ENCODE measurements at regions not wholly inside any gene's neighbourhood (a gene's known extent, or its start where the extent isn't known, plus 50 kb on each side); places are given as distances from the start of the nearest gene placed in this dataset.

DNA sequence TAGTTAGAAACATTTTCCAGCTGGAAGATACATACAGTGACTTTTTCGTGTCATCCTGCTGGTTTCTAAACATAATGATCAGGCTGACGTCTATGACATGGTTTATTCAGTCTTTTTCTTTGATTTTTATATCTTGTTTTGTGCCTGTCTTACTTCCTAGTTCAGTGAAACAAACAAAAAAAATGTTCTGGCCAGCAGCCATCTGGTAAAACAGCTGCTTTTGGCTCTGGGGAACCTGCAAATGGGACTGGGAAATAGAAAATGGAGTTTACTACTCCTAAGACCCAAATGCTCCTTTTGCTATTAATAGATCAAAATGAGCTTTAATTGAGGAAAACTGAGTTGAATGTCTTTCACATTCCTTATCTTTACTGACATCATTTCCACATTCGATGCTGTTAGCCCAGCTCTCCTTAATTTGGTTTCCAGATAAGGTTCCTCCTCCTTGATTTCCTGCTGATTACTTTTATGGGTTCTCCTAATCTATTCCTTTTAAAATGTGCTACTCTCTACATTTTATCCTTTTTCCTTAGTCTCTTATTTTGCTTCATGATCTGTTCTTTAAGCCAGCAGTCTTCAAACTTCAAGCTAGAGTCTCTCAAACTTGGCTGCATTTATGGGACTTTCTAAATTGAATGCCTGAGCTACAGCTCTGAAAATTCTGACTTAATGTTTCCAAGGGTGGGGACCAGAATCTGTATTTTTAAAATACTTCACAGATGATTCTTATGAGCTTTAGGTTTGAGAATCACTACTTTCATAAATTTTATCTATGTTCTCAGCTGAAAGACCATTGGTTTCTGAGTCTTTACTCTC, 499.5 kb downstream of the ANKRD50 start:
- Histone ChIP-seq H3K27ac (ENCODE audit: low read depth, low read length) (no peak overlapping the region), H3K4me1 (ENCODE audit: control insufficient read depth, insufficient read depth, low read length) (peaks cover 5% of the 10 kb centered on the region), H3K27me3 (ENCODE audit: control insufficient read depth, insufficient read depth, low read length) (no peaks in the 10 kb centered on the region), H3K9ac (ENCODE audit: low read length) (no peak overlapping the region), H3K36me3 (ENCODE audit: control insufficient read depth, insufficient read depth, low read length) (no peaks in the 10 kb centered on the region), H3K4me3 (ENCODE audit: low read length) (no peak overlapping the region)

DNA sequence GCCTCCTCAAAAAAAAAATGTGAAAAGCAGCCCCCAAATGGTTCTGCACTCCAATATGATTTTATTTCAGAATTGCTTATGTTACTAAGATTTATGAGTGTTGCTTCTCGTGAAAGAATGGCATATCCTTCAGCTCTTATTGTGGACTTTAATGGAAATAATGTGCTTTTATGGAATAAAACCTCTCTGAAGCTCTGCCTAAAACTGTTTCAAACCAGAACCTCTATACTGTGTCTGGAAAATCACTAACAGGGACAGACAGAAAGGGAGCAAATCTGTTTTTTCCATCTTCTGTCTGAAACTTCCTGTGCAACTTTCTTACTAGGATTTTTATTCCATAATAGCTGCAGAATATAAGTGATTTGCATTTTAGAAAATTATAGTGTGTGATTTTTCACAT, 493.1 kb downstream of the ANKRD50 start:
- Histone ChIP-seq H3K4me1 (ENCODE audit: control insufficient read depth, insufficient read depth, low read length) (no peaks in the 10 kb centered on the region), H3K27ac (ENCODE audit: low read depth, low read length) (no peak overlapping the region), H3K27me3 (ENCODE audit: control insufficient read depth, insufficient read depth, low read length) (no peaks in the 10 kb centered on the region), H3K9ac (ENCODE audit: low read length) (no peak overlapping the region), H3K4me3 (ENCODE audit: low read length) (no peak overlapping the region), H3K36me3 (ENCODE audit: control insufficient read depth, insufficient read depth, low read length) (no peaks in the 10 kb centered on the region)

DNA sequence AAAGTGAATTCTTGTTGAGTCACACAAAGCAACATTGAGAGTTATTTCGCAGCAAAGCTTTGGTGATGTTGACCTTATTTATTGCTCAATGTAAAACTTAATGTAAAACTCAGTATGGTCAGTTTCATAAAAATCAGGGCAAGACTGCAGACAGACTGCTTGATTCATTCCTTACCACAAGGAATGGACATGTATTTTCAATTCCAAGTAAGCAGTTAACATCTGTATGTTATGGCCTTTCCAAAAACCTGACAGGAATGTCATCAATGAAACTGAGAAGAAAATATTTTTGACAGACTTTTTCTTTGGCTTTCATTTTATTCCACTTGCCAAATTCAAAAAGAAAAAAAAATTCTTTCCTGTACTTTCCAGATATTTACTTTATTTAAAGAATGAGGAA, 488.3 kb downstream of the ANKRD50 start:
- Histone ChIP-seq H3K9ac (ENCODE audit: low read length) (no peak overlapping the region), H3K4me1 (ENCODE audit: control insufficient read depth, insufficient read depth, low read length) (no peaks in the 10 kb centered on the region), H3K36me3 (ENCODE audit: control insufficient read depth, insufficient read depth, low read length) (no peaks in the 10 kb centered on the region), H3K27ac (ENCODE audit: low read depth, low read length) (no peak overlapping the region), H3K4me3 (ENCODE audit: low read length) (no peak overlapping the region), H3K27me3 (ENCODE audit: control insufficient read depth, insufficient read depth, low read length) (no peaks in the 10 kb centered on the region)

DNA sequence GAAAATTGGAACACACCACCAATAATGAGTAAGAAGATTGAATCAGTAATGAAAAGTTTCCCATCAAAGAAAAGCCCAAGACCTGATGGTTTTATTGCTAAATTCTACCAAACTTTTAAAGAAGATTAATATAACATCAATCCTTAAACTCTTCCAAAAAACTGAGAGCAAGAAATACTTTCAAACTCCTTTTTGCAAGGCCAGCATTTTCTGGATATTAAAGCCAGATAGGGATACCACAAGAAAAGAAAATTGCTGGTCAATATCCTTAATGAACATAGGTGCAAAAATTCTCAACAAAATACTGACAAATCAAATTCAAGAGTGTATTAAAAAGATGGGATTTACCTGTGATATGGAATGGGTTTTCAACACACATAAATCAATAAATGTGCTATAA, 484.6 kb downstream of the ANKRD50 start:
- no peak overlapping the region for H3K9ac ChIP-seq (ENCODE audit: low read length)
- H3K4me1 ChIP-seq (ENCODE audit: control insufficient read depth, insufficient read depth, low read length) = no peaks in the 10 kb centered on the region

DNA sequence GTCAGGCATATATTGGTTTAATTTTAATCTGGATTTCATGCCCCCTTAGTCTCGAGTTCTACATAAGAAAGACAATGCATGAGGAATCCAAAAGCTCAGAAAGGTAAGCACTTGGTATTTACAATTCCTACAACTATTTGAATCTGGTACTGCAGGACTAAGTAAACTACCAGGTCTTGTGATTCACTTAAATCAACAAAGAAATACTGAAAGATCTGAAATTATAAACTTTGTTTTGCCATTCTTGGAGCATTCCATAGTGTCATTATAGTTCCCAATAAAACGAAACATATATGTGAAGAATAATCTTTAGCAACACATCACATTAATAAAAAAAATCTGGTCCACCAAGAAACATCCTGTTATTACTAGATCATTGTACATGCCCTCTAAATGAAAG, 482.3 kb downstream of the ANKRD50 start:
- Histone ChIP-seq H3K36me3 (ENCODE audit: control insufficient read depth, insufficient read depth, low read length) (no peaks in the 10 kb centered on the region), H3K27me3 (ENCODE audit: control insufficient read depth, insufficient read depth, low read length) (no peaks in the 10 kb centered on the region), H3K27ac (ENCODE audit: low read depth, low read length) (no peak overlapping the region), H3K4me3 (ENCODE audit: low read length) (no peak overlapping the region), H3K4me1 (ENCODE audit: control insufficient read depth, insufficient read depth, low read length) (no peaks in the 10 kb centered on the region), H3K9ac (ENCODE audit: low read length) (no peak overlapping the region)

More for the DNA sequence above, 484.6 kb downstream of the ANKRD50 start:
- H3K36me3 ChIP-seq (ENCODE audit: control insufficient read depth, insufficient read depth, low read length) = no peaks in the 10 kb centered on the region
- no peak overlapping the region for H3K27ac ChIP-seq (ENCODE audit: low read depth, low read length)
- no peaks in the 10 kb centered on the region for H3K27me3 ChIP-seq (ENCODE audit: control insufficient read depth, insufficient read depth, low read length)
- no peak overlapping the region for H3K4me3 ChIP-seq (ENCODE audit: low read length)

DNA sequence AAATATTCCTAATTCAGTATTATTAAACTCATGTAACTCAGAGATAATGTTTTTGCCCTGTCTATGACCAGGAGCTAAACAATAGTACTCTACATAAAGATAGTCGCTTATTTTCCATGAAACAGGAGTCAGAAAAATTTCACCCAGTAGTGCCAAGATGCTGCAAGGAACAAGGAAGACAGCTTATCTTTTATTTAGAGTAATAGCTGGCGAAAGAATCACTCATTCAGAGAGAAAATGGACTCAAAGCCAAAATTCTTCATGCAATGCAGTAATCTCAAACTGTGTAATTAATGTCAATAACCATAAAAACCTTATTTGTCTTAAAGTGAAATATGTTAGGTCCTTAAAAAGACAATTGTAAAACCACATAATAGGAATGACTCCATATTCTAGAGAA, 477.8 kb downstream of the ANKRD50 start:
- Histone ChIP-seq H3K27ac (ENCODE audit: low read depth, low read length) (no peak overlapping the region), H3K9ac (ENCODE audit: low read length) (no peak overlapping the region), H3K4me1 (ENCODE audit: control insufficient read depth, insufficient read depth, low read length) (no peaks in the 10 kb centered on the region), H3K36me3 (ENCODE audit: control insufficient read depth, insufficient read depth, low read length) (no peaks in the 10 kb centered on the region), H3K4me3 (ENCODE audit: low read length) (no peak overlapping the region), H3K27me3 (ENCODE audit: control insufficient read depth, insufficient read depth, low read length) (no peaks in the 10 kb centered on the region)

DNA sequence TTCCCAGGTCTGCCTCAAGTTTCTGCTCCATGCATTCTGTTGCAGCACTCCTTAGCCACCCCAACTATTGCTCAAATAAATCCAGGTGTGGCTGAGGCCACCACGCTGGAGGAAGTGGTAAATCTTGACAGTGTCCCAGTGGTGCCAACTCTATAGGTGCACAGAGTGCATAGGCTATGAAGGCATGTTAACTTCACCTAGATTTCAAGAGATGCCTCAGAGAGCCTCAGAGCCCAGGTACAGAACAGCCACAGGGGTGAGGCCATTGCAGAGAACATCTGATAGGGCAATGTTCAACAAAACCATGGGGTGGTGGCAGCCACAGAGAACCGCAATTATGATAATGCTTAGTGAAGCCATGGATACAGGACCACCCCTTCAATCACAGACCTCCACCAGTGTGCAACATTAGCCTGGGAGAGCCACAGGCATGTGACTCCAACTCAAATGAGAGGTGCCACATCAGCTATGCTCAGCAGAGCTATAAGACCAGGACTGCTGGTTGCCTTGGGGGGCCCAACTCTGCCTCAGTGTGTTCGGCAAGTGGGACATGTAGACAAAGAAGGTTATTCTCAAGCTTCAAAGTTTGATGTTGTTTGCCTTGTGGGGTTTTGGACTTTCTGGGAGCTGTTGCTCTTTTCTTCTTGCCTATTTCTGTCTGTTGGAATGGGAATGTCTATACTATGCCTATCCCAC, 468.7 kb downstream of the ANKRD50 start:
- Histone ChIP-seq H3K9ac (ENCODE audit: low read length) (no peak overlapping the region), H3K27ac (ENCODE audit: low read depth, low read length) (no peak overlapping the region)

DNA sequence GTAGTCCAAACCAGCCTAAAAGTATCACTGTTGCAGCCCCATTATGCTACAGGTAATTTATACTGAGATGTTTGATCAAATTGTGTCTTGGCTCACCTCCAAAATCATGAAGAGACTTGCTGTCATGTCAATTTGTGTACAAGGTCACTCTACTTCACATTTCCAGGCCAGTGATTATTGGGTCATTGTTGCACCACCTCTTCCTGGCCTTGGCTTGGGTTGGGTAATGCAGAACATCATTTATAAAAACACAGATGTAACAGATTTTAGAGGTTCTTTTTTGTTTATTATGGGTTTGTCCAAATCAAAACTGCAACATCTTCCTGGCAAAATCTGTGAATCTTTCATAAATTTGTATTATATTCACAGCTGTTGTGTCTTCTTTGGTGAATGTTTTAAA, 459.5 kb downstream of the ANKRD50 start:
- H3K4me1 ChIP-seq (ENCODE audit: control insufficient read depth, insufficient read depth, low read length) = no peaks in the 10 kb centered on the region
- H3K4me3 ChIP-seq (ENCODE audit: low read length) = no peak overlapping the region
- no peak overlapping the region for H3K9ac ChIP-seq (ENCODE audit: low read length)
- no peaks in the 10 kb centered on the region for H3K27me3 ChIP-seq (ENCODE audit: control insufficient read depth, insufficient read depth, low read length)
- no peaks in the 10 kb centered on the region for H3K36me3 ChIP-seq (ENCODE audit: control insufficient read depth, insufficient read depth, low read length)
- H3K27ac ChIP-seq (ENCODE audit: low read depth, low read length) = no peak overlapping the region

More for the DNA sequence above, 468.7 kb downstream of the ANKRD50 start:
- Histone ChIP-seq H3K4me1 (ENCODE audit: control insufficient read depth, insufficient read depth, low read length) (no peaks in the 10 kb centered on the region), H3K27me3 (ENCODE audit: control insufficient read depth, insufficient read depth, low read length) (no peaks in the 10 kb centered on the region), H3K36me3 (ENCODE audit: control insufficient read depth, insufficient read depth, low read length) (no peaks in the 10 kb centered on the region), H3K4me3 (ENCODE audit: low read length) (no peak overlapping the region)

DNA sequence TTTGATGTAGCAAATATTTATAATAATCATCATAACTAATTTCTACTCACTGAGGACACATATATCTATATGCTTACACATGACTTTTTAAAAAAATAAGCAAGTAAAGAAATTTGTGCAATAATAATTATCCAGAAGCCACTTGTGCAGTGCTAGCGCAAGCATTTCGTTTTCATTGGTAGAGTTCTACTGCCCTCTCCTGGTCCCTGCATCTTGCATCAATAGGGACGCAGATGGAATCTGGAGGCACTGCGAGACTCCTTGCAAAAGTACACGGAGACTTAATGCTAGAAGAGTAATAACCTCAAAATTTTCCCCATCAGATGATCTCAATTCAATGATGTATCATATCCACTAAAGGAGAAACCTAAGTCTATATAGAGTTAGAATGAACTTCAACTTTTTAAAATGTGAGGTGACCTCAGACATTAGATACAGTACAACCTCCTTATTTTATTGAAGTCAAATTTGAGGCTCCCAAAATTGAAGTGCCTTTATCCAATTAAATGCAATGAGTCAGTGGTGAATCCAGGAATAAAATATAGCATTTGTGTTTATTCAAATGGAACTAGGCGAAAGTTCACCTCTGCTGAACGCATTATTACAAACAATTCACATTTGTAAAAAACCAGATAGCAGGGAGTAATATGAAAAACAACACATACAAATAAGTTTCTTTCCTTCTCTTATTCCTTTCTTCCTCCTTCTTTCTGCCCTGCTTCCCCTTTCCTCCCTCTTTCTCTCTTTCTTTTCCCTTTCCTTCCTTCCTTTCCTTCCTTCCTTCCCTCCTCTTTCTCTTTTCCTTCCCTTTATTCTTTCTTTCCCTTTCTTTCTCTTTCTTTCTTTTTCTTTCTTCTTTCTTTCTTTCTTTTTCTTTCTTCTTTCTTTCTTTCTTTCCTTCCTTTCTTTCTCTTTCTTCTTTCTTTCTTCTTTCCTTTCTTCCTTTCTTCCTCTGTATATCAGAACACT, 450.0 kb downstream of the ANKRD50 start:
- Histone ChIP-seq H3K4me3 (ENCODE audit: low read length) (no peak overlapping the region), H3K9ac (ENCODE audit: low read length) (no peak overlapping the region), H3K36me3 (ENCODE audit: control insufficient read depth, insufficient read depth, low read length) (no peaks in the 10 kb centered on the region), H3K4me1 (ENCODE audit: control insufficient read depth, insufficient read depth, low read length) (no peaks in the 10 kb centered on the region), H3K27me3 (ENCODE audit: control insufficient read depth, insufficient read depth, low read length) (no peaks in the 10 kb centered on the region), H3K27ac (ENCODE audit: low read depth, low read length) (no peak overlapping the region)

DNA sequence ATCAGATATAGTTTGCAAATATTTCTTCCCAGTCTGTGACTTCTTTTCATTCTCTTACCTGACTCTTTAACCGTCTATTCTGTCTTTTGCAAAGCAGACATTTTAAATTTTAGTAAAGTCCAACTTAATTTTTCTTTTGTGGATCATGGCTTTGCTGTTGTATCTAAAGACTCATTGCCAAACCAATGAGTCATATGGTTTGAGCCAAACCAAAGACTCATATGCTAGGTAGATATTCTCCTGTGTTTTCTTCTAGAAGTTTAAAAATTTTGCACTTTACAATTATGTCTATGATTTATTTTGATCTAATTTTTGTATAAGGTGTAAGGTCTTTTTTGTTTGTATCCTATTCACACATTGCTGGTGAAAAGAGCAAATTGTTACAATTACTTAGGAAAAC, 446.8 kb downstream of the ANKRD50 start:
- Histone ChIP-seq H3K4me1 (ENCODE audit: control insufficient read depth, insufficient read depth, low read length) (no peaks in the 10 kb centered on the region), H3K27ac (ENCODE audit: low read depth, low read length) (no peak overlapping the region), H3K36me3 (ENCODE audit: control insufficient read depth, insufficient read depth, low read length) (no peaks in the 10 kb centered on the region), H3K27me3 (ENCODE audit: control insufficient read depth, insufficient read depth, low read length) (no peaks in the 10 kb centered on the region), H3K9ac (ENCODE audit: low read length) (no peak overlapping the region), H3K4me3 (ENCODE audit: low read length) (no peak overlapping the region)

DNA sequence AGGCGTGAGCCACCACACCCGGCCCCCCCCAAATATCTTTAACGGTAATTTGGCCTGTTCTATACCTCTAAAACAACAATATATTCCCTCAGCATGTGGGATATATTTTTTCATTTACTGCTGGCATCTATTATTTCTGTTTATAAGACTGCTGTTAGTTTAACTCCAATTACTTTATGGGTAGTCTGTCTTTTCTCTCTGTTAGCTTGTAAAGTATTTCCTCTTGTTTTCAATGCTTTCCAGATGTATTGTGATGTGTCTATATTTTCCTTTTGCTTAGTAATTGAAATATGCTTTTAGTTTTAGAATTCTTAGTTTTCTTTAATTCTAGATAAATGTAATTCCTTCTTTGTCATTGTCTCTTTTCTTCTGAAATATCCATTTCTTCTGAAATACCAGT, 445.8 kb downstream of the ANKRD50 start:
- H3K4me3 ChIP-seq (ENCODE audit: low read length) = no peak overlapping the region
- H3K4me1 ChIP-seq (ENCODE audit: control insufficient read depth, insufficient read depth, low read length) = no peaks in the 10 kb centered on the region
- H3K27me3 ChIP-seq (ENCODE audit: control insufficient read depth, insufficient read depth, low read length) = no peaks in the 10 kb centered on the region
- no peaks in the 10 kb centered on the region for H3K36me3 ChIP-seq (ENCODE audit: control insufficient read depth, insufficient read depth, low read length)
- H3K27ac ChIP-seq (ENCODE audit: low read depth, low read length) = no peak overlapping the region
- H3K9ac ChIP-seq (ENCODE audit: low read length) = no peak overlapping the region

DNA sequence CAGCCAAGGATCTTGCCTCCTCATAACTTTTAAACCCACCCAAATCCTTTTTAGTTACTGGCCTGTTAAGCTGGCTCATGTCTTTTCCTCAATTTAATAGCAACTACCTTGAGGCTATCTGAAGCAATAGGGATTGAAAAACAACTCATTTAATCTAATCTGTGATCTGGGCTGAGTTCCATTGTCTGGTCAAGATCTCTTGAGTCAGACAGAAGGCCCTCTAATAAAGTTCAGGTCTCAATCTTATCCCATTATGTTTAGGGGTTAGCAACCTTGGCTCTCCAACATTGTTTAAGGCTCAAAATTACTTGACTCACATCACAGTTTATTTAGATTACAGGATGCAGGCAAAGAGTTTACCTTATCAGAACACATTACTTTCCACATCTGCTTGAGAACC, 436.1 kb downstream of the ANKRD50 start:
- Histone ChIP-seq H3K36me3 (ENCODE audit: control insufficient read depth, insufficient read depth, low read length) (no peaks in the 10 kb centered on the region), H3K4me3 (ENCODE audit: low read length) (no peak overlapping the region), H3K27ac (ENCODE audit: low read depth, low read length) (no peak overlapping the region), H3K27me3 (ENCODE audit: control insufficient read depth, insufficient read depth, low read length) (no peaks in the 10 kb centered on the region), H3K9ac (ENCODE audit: low read length) (no peak overlapping the region), H3K4me1 (ENCODE audit: control insufficient read depth, insufficient read depth, low read length) (no peaks in the 10 kb centered on the region)
